Stimulated activated CD8-positive, alpha-beta memory T cell treated with anti-CD3 and anti-CD28 coated beads, Interleukin-4, amount 100 ng/mL, for 24 hours (primary cell): ENCODE measurements at regions not wholly inside any gene's neighbourhood (a gene's known extent, or its start where the extent isn't known, plus 50 kb on each side); places are given as distances from the start of the nearest gene placed in this dataset.
"Not testable (repeated sequence)": the region's sequence is repeated elsewhere in the genome, so short reads cannot be mapped to it uniquely, and the experiment has no call there.

Experiments
- DNase-seq: peaks from one replicate; pipeline ENCODE4 v3.0.0-alpha.2; 2020; ENCODE audit warnings: low read depth

GRCh38 chr5:107072440-107072839, 598.3 kb downstream of the EFNA5 start:
- no peak for DNase-seq

GRCh38 chr5:107068782-107069181, 602.0 kb downstream of the EFNA5 start:
- DNase-seq = no peak

- no peak for DNase-seq
Observed at GRCh38 chr5:107067395-107067794, 603.3 kb downstream of the EFNA5 start.

- no peak for DNase-seq
Observed at GRCh38 chr5:107063511-107063910, 607.2 kb downstream of the EFNA5 start.

- DNase-seq = no peak
Observed at GRCh38 chr5:107058803-107059202, 611.9 kb downstream of the EFNA5 start.

GRCh38 chr5:107058235-107058634, 612.5 kb downstream of the EFNA5 start:
- no peak for DNase-seq

- no peak for DNase-seq
Observed at GRCh38 chr5:107056278-107056677, 614.5 kb downstream of the EFNA5 start.

- no peak for DNase-seq
Observed at GRCh38 chr5:107047048-107047447, 623.7 kb downstream of the EFNA5 start.

GRCh38 chr5:107043665-107044064, 627.1 kb downstream of the EFNA5 start:
- no peak for DNase-seq

GRCh38 chr5:107040907-107041306, 629.8 kb downstream of the EFNA5 start:
- no peak for DNase-seq

GRCh38 chr5:107032629-107033028, 638.1 kb downstream of the EFNA5 start:
- no peak for DNase-seq

GRCh38 chr5:107028938-107029337, 641.8 kb downstream of the EFNA5 start:
- no peak for DNase-seq

GRCh38 chr5:107025712-107026497, 644.8 kb downstream of the EFNA5 start:
- DNase-seq = no peak

GRCh38 chr5:107023732-107024131, 647.0 kb downstream of the EFNA5 start:
- DNase-seq = no peak

- DNase-seq = no peak
Observed at GRCh38 chr5:107021575-107021974, 649.2 kb downstream of the EFNA5 start.

GRCh38 chr5:107020626-107021025, 650.1 kb downstream of the EFNA5 start:
- DNase-seq = no peak

GRCh38 chr5:107017616-107018015, 653.1 kb downstream of the EFNA5 start:
- no peak for DNase-seq

- DNase-seq = no peak
Observed at GRCh38 chr5:107012371-107012770, 658.4 kb downstream of the EFNA5 start.

GRCh38 chr5:107011605-107012004, 659.1 kb downstream of the EFNA5 start:
- no peak for DNase-seq

GRCh38 chr5:107010060-107010459, 660.7 kb downstream of the EFNA5 start:
- no peak for DNase-seq

- DNase-seq = no peak
Observed at GRCh38 chr5:107005653-107006052, 665.1 kb downstream of the EFNA5 start.

- DNase-seq = no peak
Observed at GRCh38 chr5:107005161-107005560, 665.6 kb downstream of the EFNA5 start.

GRCh38 chr5:107002115-107002514, 668.6 kb downstream of the EFNA5 start:
- no peak for DNase-seq

GRCh38 chr5:106999506-106999905, 671.2 kb downstream of the EFNA5 start:
- DNase-seq = not testable (repeated sequence)
